HCT116 (cell line): ENCODE measurements at regions not wholly inside any gene's neighbourhood (a gene's known extent, or its start where the extent isn't known, plus 50 kb on each side); places are given as distances from the start of the nearest gene placed in this dataset.

Source experiments
- ATAC-seq: fragments of 200-7000 bp; cut with Tn5 transposase; 2 replicates; pipeline ENCODE4 v1.9.1; 2020; ENCODE audit warnings: mild to moderate bottlenecking, moderate library complexity
- BruUV-seq: library from RNA; stranded (reverse); fragments of 400-500 nt; replicated peaks from 2 replicates; lab custom pipeline; 2021; lab: Mats Ljungman, UMichigan
- CTCF ChIA-PET: fragments of 300-600 bp; sonication (Branson Sonifier 250); formaldehyde crosslinking; loops from one replicate; lab custom pipeline; 2021; ENCODE audit warnings: antibody characterized with exemption; lab: Charles Lee
- POLR2A ChIA-PET: fragments of 300-600, 350-600 bp; sonication (Branson Sonifier 250); formaldehyde crosslinking; loops from one replicate; lab custom pipeline; 2021; ENCODE audit warnings: antibody characterized with exemption; lab: Charles Lee
- RAD21 ChIA-PET, 2 experiments: fragments of 300-600 bp; sonication (Branson Sonifier 250); formaldehyde crosslinking; loops; one replicate each; lab custom pipeline; 2023; ENCODE audit warnings: low total read pairs in 2 of 2; ENCODE audit not compliant: uncharacterized antibody in 2 of 2, unreplicated experiment in 2 of 2, low non-redundant PET in 1 of 2; lab: Charles Lee
- DNase-seq: peaks from one replicate; pipeline ENCODE4 v3.0.0-alpha.2; 2010; ENCODE audit warnings: low read depth, low spot score
- H2AFZ ChIP-seq: fragments of 200-600 bp; shearing (Covaris generic), sonication (generic); 2 replicates; pipeline ENCODE4 v1.6.1; 2017; ENCODE audit warnings: low read depth, mixed run types, mixed read lengths, antibody characterized with exemption, low read length; ENCODE audit not compliant: poor library complexity, severe bottlenecking
- H3K27ac ChIP-seq: 2 replicates; pipeline ENCODE4 v1.5.1; 2012; ENCODE audit warnings: low read depth, low read length
- H3K27me3 ChIP-seq: fragments of 200-600 bp; sonication (generic); 2 replicates; pipeline ENCODE4 v1.6.1; 2016; ENCODE audit warnings: mixed run types, low read length, mixed read lengths; ENCODE audit not compliant: insufficient read depth
- H3K36me3 ChIP-seq, 2 experiments: fragments of 200-500 bp in 1 of 2; fragments of 200-600 bp in 1 of 2; sonication (Bioruptor generic) in 1 of 2; sonication (generic) in 1 of 2; 2 replicates each; pipeline versions ENCODE4 v1.5.1 to v1.6.1; 2014 to 2016; ENCODE audit warnings: low read length in 2 of 2, inconsistent platforms in 1 of 2, mixed read lengths in 1 of 2, mixed run types in 1 of 2; ENCODE audit not compliant: insufficient read depth in 2 of 2, control insufficient read depth in 1 of 2
- H3K4me1 ChIP-seq, 2 experiments: fragments of 200-600 bp in 1 of 2; sonication (generic) in 1 of 2; 2 replicates each; pipeline versions ENCODE4 v1.5.1 to v1.6.1; 2012 to 2017; ENCODE audit warnings: low read length in 2 of 2, inconsistent platforms in 1 of 2, mild to moderate bottlenecking in 1 of 2, mixed read lengths in 1 of 2, mixed run types in 1 of 2, moderate library complexity in 1 of 2; ENCODE audit not compliant: insufficient read depth in 2 of 2, control insufficient read depth in 1 of 2
- H3K4me2 ChIP-seq: fragments of 200-600 bp; sonication (generic); 2 replicates; pipeline ENCODE4 v1.6.1; 2017; ENCODE audit warnings: mixed run types, low read length, mixed read lengths
- H3K4me3 ChIP-seq, 2 experiments: fragments of 200-600 bp in 1 of 2; sonication (generic) in 1 of 2; replicated peaks in 1 of 2; 2 replicates each; pipeline ENCODE4 v1.5.1; 2011 to 2016; ENCODE audit warnings: low read length in 2 of 2, control low read depth in 1 of 2, low read depth in 1 of 2, mild to moderate bottlenecking in 1 of 2, mixed read lengths in 1 of 2, mixed run types in 1 of 2
- H3K79me2 ChIP-seq: fragments of 200-600 bp; sonication (generic); 2 replicates; pipeline ENCODE4 v1.6.1; 2017; ENCODE audit warnings: mild to moderate bottlenecking, mixed run types, low read length, moderate library complexity, mixed read lengths; ENCODE audit not compliant: insufficient read depth
- H3K9ac ChIP-seq: fragments of 200-600 bp; sonication (generic); 2 replicates; pipeline ENCODE4 v1.6.1; 2016; ENCODE audit warnings: low read length, mixed read lengths
- H3K9me2 ChIP-seq: fragments of 200-600 bp; sonication (generic), shearing (Covaris generic); 2 replicates; pipeline ENCODE4 v1.6.1; 2017; ENCODE audit warnings: mixed run types, mild to moderate bottlenecking, moderate library complexity; ENCODE audit not compliant: insufficient read depth
- H3K9me3 ChIP-seq, 2 experiments: fragments of 200-500 bp in 1 of 2; fragments of 200-600 bp in 1 of 2; sonication (Bioruptor generic) in 1 of 2; sonication (generic) in 1 of 2; 2 replicates each; pipeline ENCODE4 v1.6.1; 2014 to 2017; ENCODE audit warnings: low read length in 2 of 2, mixed read lengths in 2 of 2, inconsistent platforms in 1 of 2, low read depth in 1 of 2, mild to moderate bottlenecking in 1 of 2, mixed run types in 1 of 2, moderate library complexity in 1 of 2; ENCODE audit not compliant: control insufficient read depth in 1 of 2, insufficient read depth in 1 of 2
- H4K20me1 ChIP-seq: fragments of 200-600 bp; sonication (generic), shearing (Covaris generic); 2 replicates; pipeline ENCODE4 v1.6.1; 2017; ENCODE audit warnings: mixed run types, mild to moderate bottlenecking, moderate library complexity; ENCODE audit not compliant: insufficient read depth
- EZH2 ChIP-seq: fragments of 200-600 bp; sonication (generic); IDR thresholded peaks from 2 replicates; pipeline ENCODE4 v1.6.1; 2017; ENCODE audit warnings: antibody characterized with exemption, mixed run types
- RAD21 ChIP-seq: IDR thresholded peaks from 2 replicates; pipeline ENCODE4 v1.6.1; 2012; ENCODE audit warnings: low read depth, mild to moderate bottlenecking
- SP1 ChIP-seq: IDR thresholded peaks from 2 replicates; pipeline ENCODE4 v1.6.1; 2012; ENCODE audit warnings: low read depth
- SRF ChIP-seq: IDR thresholded peaks from 2 replicates; pipeline ENCODE4 v1.6.1; 2012; ENCODE audit warnings: low read depth
- TCF7L2 ChIP-seq: IDR thresholded peaks from 2 replicates; pipeline ENCODE4 v1.7.0; 2011; ENCODE audit warnings: borderline replicate concordance, inconsistent platforms; ENCODE audit not compliant: insufficient read depth, insufficient read length; ENCODE audit errors: extremely low read depth
- ZNF274 ChIP-seq: fragments of 200-500 bp; sonication (Bioruptor generic); IDR thresholded peaks from 2 replicates; pipeline ENCODE4 v1.6.1; 2014; ENCODE audit warnings: mild to moderate bottlenecking, low read depth, low read length, inconsistent platforms
- intact Hi-C: fragments of 100-400 bp; cut with micrococcal nuclease; formaldehyde crosslinking; loops from 2 replicates; pipeline ENCODE4 v1.10.0; 2022
- TF ChIP-seq, protein P1 (sequence below), 3 experiments: fragments of 200-600 bp in 1 of 3; sonication (generic) in 1 of 3; IDR thresholded peaks in 2 of 3; conservative IDR thresholded peaks in 1 of 3; 2 replicates each; pipeline ENCODE4 v1.5.1; 2012 to 2017; ENCODE audit warnings: low read depth in 2 of 3, low read length in 2 of 3, antibody characterized with exemption in 1 of 3, borderline replicate concordance in 1 of 3, control low read depth in 1 of 3, mild to moderate bottlenecking in 1 of 3, mixed read lengths in 1 of 3, mixed run types in 1 of 3, moderate library complexity in 1 of 3; ENCODE audit not compliant: insufficient read depth in 1 of 3
- TF ChIP-seq, protein P2 (sequence below): IDR thresholded peaks from 2 replicates; pipeline ENCODE4 v1.6.1; 2012

DNA sequence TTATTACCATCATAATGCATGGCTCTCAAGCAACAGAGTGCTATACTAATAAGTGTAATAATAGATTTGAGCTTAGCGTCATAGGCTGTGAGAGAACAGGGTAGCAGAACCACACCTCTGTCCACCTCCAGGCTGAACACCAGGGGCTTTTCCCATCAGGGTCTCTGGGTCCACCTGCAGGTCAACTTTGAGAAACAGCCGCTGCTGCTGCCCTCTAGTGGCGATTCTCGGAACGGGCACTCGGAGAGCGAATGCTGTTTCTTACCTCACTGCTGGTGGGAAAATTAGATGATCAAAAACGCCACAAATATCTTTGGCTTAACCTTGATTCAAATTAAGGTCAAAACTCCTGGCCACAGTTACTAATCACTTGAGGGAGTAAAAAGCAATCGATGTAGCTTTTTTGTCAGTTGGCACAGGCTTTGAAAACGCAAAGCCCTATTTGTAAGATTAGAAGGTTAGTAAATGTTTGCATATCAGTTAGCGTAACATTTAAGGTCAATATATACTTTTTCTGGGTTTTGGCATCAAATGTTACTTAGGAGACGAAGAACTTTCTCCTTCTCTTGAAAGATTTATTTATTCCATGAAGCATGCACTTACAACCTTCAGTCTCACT, 127.9 kb upstream of the TMEM132D start:
- intact Hi-C loops: no loop called here
- POLR2A ChIA-PET: no interaction called here
- RAD21 ChIA-PET: no interaction called here
- H3K27me3 ChIP-seq: no peaks in the 10 kb centered on the region
- no peaks in the 10 kb centered on the region; a peak in 1 of 4 replicates for H3K9me3 ChIP-seq
- no peak overlapping the region for H3K27ac ChIP-seq
- no peaks in the 10 kb centered on the region for H3K79me2 ChIP-seq
- no peaks in the 10 kb centered on the region for H4K20me1 ChIP-seq
- no peaks in the 10 kb centered on the region for H3K9me2 ChIP-seq
- TF ChIP-seq, protein P1, sequence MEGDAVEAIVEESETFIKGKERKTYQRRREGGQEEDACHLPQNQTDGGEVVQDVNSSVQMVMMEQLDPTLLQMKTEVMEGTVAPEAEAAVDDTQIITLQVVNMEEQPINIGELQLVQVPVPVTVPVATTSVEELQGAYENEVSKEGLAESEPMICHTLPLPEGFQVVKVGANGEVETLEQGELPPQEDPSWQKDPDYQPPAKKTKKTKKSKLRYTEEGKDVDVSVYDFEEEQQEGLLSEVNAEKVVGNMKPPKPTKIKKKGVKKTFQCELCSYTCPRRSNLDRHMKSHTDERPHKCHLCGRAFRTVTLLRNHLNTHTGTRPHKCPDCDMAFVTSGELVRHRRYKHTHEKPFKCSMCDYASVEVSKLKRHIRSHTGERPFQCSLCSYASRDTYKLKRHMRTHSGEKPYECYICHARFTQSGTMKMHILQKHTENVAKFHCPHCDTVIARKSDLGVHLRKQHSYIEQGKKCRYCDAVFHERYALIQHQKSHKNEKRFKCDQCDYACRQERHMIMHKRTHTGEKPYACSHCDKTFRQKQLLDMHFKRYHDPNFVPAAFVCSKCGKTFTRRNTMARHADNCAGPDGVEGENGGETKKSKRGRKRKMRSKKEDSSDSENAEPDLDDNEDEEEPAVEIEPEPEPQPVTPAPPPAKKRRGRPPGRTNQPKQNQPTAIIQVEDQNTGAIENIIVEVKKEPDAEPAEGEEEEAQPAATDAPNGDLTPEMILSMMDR (IDR thresholded peaks at IDR 0.05 in 2 of 3, conservative IDR thresholded peaks at IDR 0.05 in 1 of 3; ENCODE audit: borderline replicate concordance in 1 of 3, insufficient read depth in 1 of 3, low read depth in 2 of 3, low read length in 2 of 3): peak; percentile 90 to 93 (median 92)
- no peak for TF ChIP-seq SP1
- TF ChIP-seq ZNF274: no peak
- TF ChIP-seq, protein P2, sequence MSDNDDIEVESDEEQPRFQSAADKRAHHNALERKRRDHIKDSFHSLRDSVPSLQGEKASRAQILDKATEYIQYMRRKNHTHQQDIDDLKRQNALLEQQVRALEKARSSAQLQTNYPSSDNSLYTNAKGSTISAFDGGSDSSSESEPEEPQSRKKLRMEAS: no peak
- no peak for TF ChIP-seq TCF7L2
- peak; percentile 41 for TF ChIP-seq RAD21
- TF ChIP-seq SRF: no peak
- TF ChIP-seq EZH2: no peak
- TF ChIP-seq, all 23 proteins: peak for 2
- Histone ChIP-seq H2AFZ (no peak overlapping the region), H3K36me3 (no peaks in the 10 kb centered on the region), H3K9ac (no peak overlapping the region), H3K4me3 (no peak overlapping the region), H3K4me1 (no peaks in the 10 kb centered on the region), H3K4me2 (no peak overlapping the region)
- ATAC-seq: peak; percentile 61
- no peak for DNase-seq
- BruUV-seq: no TSS peak
- CTCF ChIA-PET: no interaction called here
